H1 (cell line): ENCODE measurements at regions not wholly inside any gene's neighbourhood (a gene's known extent, or its start where the extent isn't known, plus 50 kb on each side); places are given as distances from the start of the nearest gene placed in this dataset.

Experiments
- CTCF ChIA-PET: fragments of 300-600 bp; sonication (Branson Sonifier 250); formaldehyde crosslinking; loops from one replicate; lab custom pipeline; 2021; ENCODE audit not compliant: partially characterized antibody; lab: Charles Lee
- POLR2A ChIA-PET: fragments of 300-600 bp; sonication (Branson Sonifier 250); formaldehyde crosslinking; loops from one replicate; lab custom pipeline; 2021; ENCODE audit warnings: inconsistent platforms; ENCODE audit not compliant: partially characterized antibody; lab: Charles Lee
- DNase-seq, 2 experiments: peaks; one replicate each; pipeline versions ENCODE4 v3.0.0 to v3.0.0-alpha.2; 2010 to 2022; ENCODE audit warnings: low spot score in 2 of 2, low read depth in 1 of 2, mixed read lengths in 1 of 2
- FAIRE-seq: peaks from 2 replicates; lab custom pipeline; 2011; peaks lifted over from hg19 to GRCh38; lab: Jason Lieb, UNC
- H2AFZ ChIP-seq: 2 replicates; pipeline ENCODE4 v1.8.1; 2012; ENCODE audit warnings: low read length, inconsistent platforms
- H2AK5ac ChIP-seq: 2 replicates; pipeline ENCODE4 v1.6.1; 2013; ENCODE audit warnings: low read depth, low read length
- H2BK120ac ChIP-seq: replicated peaks from 2 replicates; pipeline ENCODE3; 2013; ENCODE audit warnings: low read depth, low read length, inconsistent platforms
- H2BK12ac ChIP-seq: 2 replicates; pipeline ENCODE4 v1.6.1; 2013; ENCODE audit warnings: low read depth, low read length
- H2BK15ac ChIP-seq: 2 replicates; pipeline ENCODE4 v1.6.1; 2013; ENCODE audit warnings: low read length
- H2BK20ac ChIP-seq: 2 replicates; pipeline ENCODE4 v1.6.1; 2013; ENCODE audit warnings: low read length
- H2BK5ac ChIP-seq: 2 replicates; pipeline ENCODE4 v1.6.1; 2013; ENCODE audit warnings: low read depth, low read length
- H3K14ac ChIP-seq: 2 replicates; pipeline ENCODE4 v1.6.1; 2013; ENCODE audit warnings: inconsistent platforms; ENCODE audit not compliant: insufficient read length
- H3K18ac ChIP-seq: 2 replicates; pipeline ENCODE4 v1.6.1; 2013; ENCODE audit warnings: low read length; ENCODE audit errors: extremely low read depth
- H3K23ac ChIP-seq: 2 replicates; pipeline ENCODE4 v1.6.1; 2013; ENCODE audit warnings: inconsistent platforms; ENCODE audit not compliant: insufficient read length
- H3K23me2 ChIP-seq: 2 replicates; pipeline ENCODE4 v1.6.1; 2013; ENCODE audit warnings: low read depth, low read length
- H3K27ac ChIP-seq: 2 replicates; pipeline ENCODE4 v1.6.1; 2011; ENCODE audit warnings: low read depth, low read length, inconsistent platforms
- H3K27me3 ChIP-seq, 4 experiments: replicated peaks in 1 of 4; 1 replicate in 1 of 4; 2 replicates in 3 of 4; pipeline versions ENCODE4 v1.6.1 to v1.8.1; 2011 to 2013; ENCODE audit warnings: low read length in 3 of 4, mild to moderate bottlenecking in 3 of 4, inconsistent platforms in 2 of 4, mixed read lengths in 2 of 4, moderate library complexity in 1 of 4; ENCODE audit not compliant: control insufficient read depth in 3 of 4, insufficient read depth in 3 of 4; ENCODE audit errors: extremely low read depth in 1 of 4
- H3K36me3 ChIP-seq, 4 experiments: 2 replicates each; pipeline versions ENCODE4 v1.6.1 to v1.8.1; 2011 to 2013; ENCODE audit warnings: mild to moderate bottlenecking in 4 of 4, low read length in 3 of 4, moderate library complexity in 2 of 4, control low read depth in 1 of 4, inconsistent platforms in 1 of 4; ENCODE audit not compliant: insufficient read depth in 4 of 4, control insufficient read depth in 2 of 4
- H3K4ac ChIP-seq: replicated peaks from 2 replicates; pipeline ENCODE3; 2013; ENCODE audit warnings: low read length, low read depth, mixed read lengths, inconsistent platforms; ENCODE audit not compliant: insufficient read length
- H3K4me1 ChIP-seq, 4 experiments: replicated peaks in 1 of 4; 1 replicate in 1 of 4; 2 replicates in 3 of 4; pipeline versions ENCODE4 v1.6.1 to v1.8.1; 2011 to 2013; ENCODE audit warnings: low read length in 3 of 4, inconsistent platforms in 2 of 4, mixed read lengths in 1 of 4; ENCODE audit not compliant: insufficient read depth in 4 of 4, control insufficient read depth in 3 of 4
- H3K4me2 ChIP-seq, 2 experiments: 2 replicates each; pipeline versions ENCODE4 v1.6.1 to v1.8.1; 2011 to 2013; ENCODE audit warnings: low read depth in 2 of 2, low read length in 2 of 2, control low read depth in 1 of 2, inconsistent platforms in 1 of 2, mild to moderate bottlenecking in 1 of 2; ENCODE audit not compliant: insufficient read depth in 1 of 2
- H3K4me3 ChIP-seq, 4 experiments: fragments of 200-600, 300-600 bp in 1 of 4; sonication (generic), shearing (Covaris generic), sonication (Bioruptor Twin) in 1 of 4; 2 replicates each; pipeline versions ENCODE4 v1.5.1 to v1.8.1; 2011 to 2016; ENCODE audit warnings: low read length in 4 of 4, low read depth in 3 of 4, control low read depth in 2 of 4, inconsistent platforms in 2 of 4, mild to moderate bottlenecking in 2 of 4, mixed read lengths in 1 of 4, moderate library complexity in 1 of 4; ENCODE audit not compliant: insufficient read depth in 2 of 4; ENCODE audit errors: extremely low read depth in 1 of 4
- H3K56ac ChIP-seq: replicated peaks from 2 replicates; pipeline ENCODE3; 2013; ENCODE audit warnings: low read depth, mild to moderate bottlenecking, mixed read lengths, low read length, inconsistent platforms; ENCODE audit not compliant: insufficient read length
- H3K79me1 ChIP-seq: 2 replicates; pipeline ENCODE4 v1.6.1; 2013; ENCODE audit warnings: low read depth, low read length, control low read depth
- H3K79me2 ChIP-seq, 2 experiments: 2 replicates each; pipeline versions ENCODE4 v1.6.1 to v1.8.1; 2012 to 2013; ENCODE audit warnings: low read length in 2 of 2, mild to moderate bottlenecking in 2 of 2, inconsistent platforms in 1 of 2; ENCODE audit not compliant: insufficient read depth in 2 of 2, control insufficient read depth in 1 of 2
- H3K9ac ChIP-seq, 4 experiments: replicated peaks in 1 of 4; 1 replicate in 1 of 4; 2 replicates in 3 of 4; pipeline versions ENCODE4 v1.6.1 to v1.8.1; 2011 to 2013; ENCODE audit warnings: low read depth in 3 of 4, low read length in 3 of 4, control low read depth in 2 of 4, mild to moderate bottlenecking in 2 of 4, moderate library complexity in 2 of 4, inconsistent platforms in 1 of 4; ENCODE audit errors: extremely low read depth in 1 of 4
- H3K9me3 ChIP-seq, 2 experiments: 2 replicates each; pipeline versions ENCODE4 v1.6.1 to v1.8.1; 2012 to 2013; ENCODE audit warnings: mild to moderate bottlenecking in 2 of 2, moderate library complexity in 2 of 2, control low read depth in 1 of 2, inconsistent platforms in 1 of 2, low read depth in 1 of 2, low read length in 1 of 2, mixed read lengths in 1 of 2; ENCODE audit not compliant: insufficient read depth in 2 of 2
- H4K20me1 ChIP-seq, 2 experiments: replicated peaks in 1 of 2; 2 replicates each; pipeline versions ENCODE3 to v1.8.1; 2011 to 2013; ENCODE audit warnings: inconsistent platforms in 2 of 2, low read length in 2 of 2, mild to moderate bottlenecking in 1 of 2; ENCODE audit not compliant: insufficient read depth in 2 of 2, control insufficient read depth in 1 of 2
- H4K5ac ChIP-seq: 2 replicates; pipeline ENCODE4 v1.6.1; 2013; ENCODE audit warnings: low read length, low read depth, mixed read lengths, inconsistent platforms; ENCODE audit not compliant: insufficient read length
- H4K8ac ChIP-seq: 2 replicates; pipeline ENCODE4 v1.8.0; 2013; ENCODE audit warnings: mild to moderate bottlenecking, moderate library complexity, low read length, inconsistent platforms; ENCODE audit not compliant: insufficient read depth; ENCODE audit errors: extremely low read depth
- H4K91ac ChIP-seq: replicated peaks from 2 replicates; pipeline ENCODE3; 2013; ENCODE audit warnings: low read length, mixed read lengths, inconsistent platforms; ENCODE audit not compliant: insufficient read length
- ATF2 ChIP-seq: IDR thresholded peaks from 2 replicates; pipeline ENCODE4 v1.6.1; 2012; ENCODE audit warnings: low read length, inconsistent platforms
- CBX8 ChIP-seq: fragments of 300-800, 300-1000 bp; sonication (generic); IDR thresholded peaks from 2 replicates; pipeline ENCODE4 v1.7.1; 2016; ENCODE audit warnings: low read depth, low read length, borderline replicate concordance
- CTCF ChIP-seq, 3 experiments: IDR thresholded peaks; 1 replicate in 2 of 3; 2 replicates in 1 of 3; pipeline versions ENCODE4 v1.5.1 to v1.6.1; 2011; ENCODE audit warnings: low read length in 3 of 3, mild to moderate bottlenecking in 3 of 3, inconsistent platforms in 2 of 3, low read depth in 1 of 3, moderate library complexity in 1 of 3; ENCODE audit not compliant: insufficient read depth in 1 of 3; ENCODE audit errors: control extremely low read depth in 1 of 3
- USF2 ChIP-seq: IDR thresholded peaks from 2 replicates; pipeline ENCODE4 v1.6.1; 2011; ENCODE audit warnings: low read length, improper control_type of control experiment
- ZNF274 ChIP-seq: IDR thresholded peaks from 2 replicates; pipeline ENCODE4 v1.7.0; 2012; ENCODE audit warnings: low read length, borderline replicate concordance; ENCODE audit errors: extremely low read depth
- WGBS, 2 experiments: shearing (Covaris generic) in 1 of 2; methylation state at CpG; one replicate each; pipeline versions ENCODE4 v1.1.6 to v1.1.7; 2013 to 2015; ENCODE audit warnings: low lambda C conversion rate in 2 of 2, mixed read lengths in 2 of 2, inconsistent platforms in 1 of 2, low coverage in 1 of 2, missing lambda C conversion rate in 1 of 2; ENCODE audit not compliant: insufficient replicate concordance in 2 of 2, insufficient coverage in 1 of 2, insufficient read length in 1 of 2; ENCODE audit errors: extremely low coverage in 1 of 2, missing lambda C conversion rate in 1 of 2; 5-methylcytosine and 5-hydroxymethylcytosine counted together

GRCh38 chr1:5393146-5393545 lies 599.1 kb downstream of the NPHP4 start:
- no peaks in the 10 kb centered on the region for H3K36me3 ChIP-seq
- H3K9ac ChIP-seq = no peak overlapping the region
- H3K79me1 ChIP-seq = no peaks in the 10 kb centered on the region
- no peaks in the 10 kb centered on the region for H3K79me2 ChIP-seq
- H3K27ac ChIP-seq = no peak overlapping the region
- no peak overlapping the region for H4K91ac ChIP-seq
- no peak overlapping the region for H4K5ac ChIP-seq
- ChIA-PET POLR2A (no interaction called here), CTCF (interaction anchor here (1.3 kb wide), 1 partner anchor 153 kb away, joined by 4 read pairs; no protein-coding TSS in a partner anchor)
- no peak overlapping the region for H3K4ac ChIP-seq
- H3K23ac ChIP-seq = no peak overlapping the region
- no peaks in the 10 kb centered on the region for H3K4me1 ChIP-seq
- H4K8ac ChIP-seq = no peak overlapping the region
- H3K18ac ChIP-seq = no peak overlapping the region
- peaks cover 0 to 3% of the 10 kb centered on the region in 2 experiments; a peak in 1 of 4 replicates for H3K9me3 ChIP-seq
- FAIRE-seq = no peak
- no peak overlapping the region for H3K4me2 ChIP-seq
- H2BK20ac ChIP-seq = no peak overlapping the region
- no peak overlapping the region for H2BK15ac ChIP-seq
- H2AFZ ChIP-seq = no peak overlapping the region
- H3K23me2 ChIP-seq = no peaks in the 10 kb centered on the region
- no peaks in the 10 kb centered on the region for H4K20me1 ChIP-seq
- H2AK5ac ChIP-seq = no peak overlapping the region
- H2BK5ac ChIP-seq = no peak overlapping the region
- H2BK12ac ChIP-seq = no peak overlapping the region
- no peak overlapping the region for H3K4me3 ChIP-seq
- no peak for DNase-seq
- no peaks in the 10 kb centered on the region for H3K27me3 ChIP-seq
- WGBS, 2 experiments = 90% methylated on average over 4 of the region's 5 CpGs; no CpG with 5 or more reads in 1 of the 2 experiments
- no peak overlapping the region for H3K56ac ChIP-seq
- no peak for TF ChIP-seq ATF2
- no peak for TF ChIP-seq USF2
- no peak for TF ChIP-seq CBX8
- no peak for TF ChIP-seq CTCF (IDR thresholded peaks at IDR 0.05; ENCODE audit: control extremely low read depth in 1 of 3, insufficient read depth in 1 of 3, low read depth in 1 of 3, low read length in 3 of 3)
- TF ChIP-seq ZNF274 = no peak
- no peak overlapping the region for H2BK120ac ChIP-seq
- H3K14ac ChIP-seq = no peak overlapping the region
